ENCODE measurements at regions not wholly inside any gene's neighbourhood (a gene's known extent, or its start where the extent isn't known, plus 50 kb on each side); places are given as distances from the start of the nearest gene placed in this dataset.

GRCh38 chr6:9875605-9876353 is 539.1 kb downstream of the TFAP2A start:
- ChIA-PET CTCF (interaction anchor here (0.6 kb wide), 1 partner anchor 177 kb away, joined by 3 read pairs; no protein-coding TSS in a partner anchor), POLR2A (no interaction called here)
- Histone ChIP-seq H3K27ac (ENCODE audit: low read length) (peak overlapping the region; percentile 72), H3K27me3 (ENCODE audit: control insufficient read depth, insufficient read depth, low read length) (no peaks in the 10 kb centered on the region), H3K9me3 (ENCODE audit: control insufficient read depth, insufficient read depth, low read depth, low read length) (peaks cover 3% of the 10 kb centered on the region; the same call in 1 of the 2 replicates), H3K4me1 (ENCODE audit: control insufficient read depth, insufficient read depth, low read length) (peaks cover 13% of the 10 kb centered on the region; the same call in 1 of the 2 replicates), H3K36me3 (ENCODE audit: control insufficient read depth, insufficient read depth, low read length) (no peaks in the 10 kb centered on the region), H3K4me3 (ENCODE audit: low read depth in 2 of 2, low read length in 2 of 2) (no peak overlapping the region)
- intact Hi-C loops (cut with micrococcal nuclease; ENCODE audit: unreplicated experiment), result no loop called here
- TF ChIP-seq TCF7L2 (IDR thresholded peaks at IDR 0.05; ENCODE audit: low read depth, low read length) (peak; percentile 69), POLR2AphosphoS5 (IDR thresholded peaks at IDR 0.05; ENCODE audit: low read depth, low read length) (0 out of 2 replicates have a peak, but pooled peaks have one; percentile 30), SIN3A (IDR thresholded peaks at IDR 0.05; ENCODE audit: borderline replicate concordance, insufficient read depth, low read depth, low read length) (no peak)
- TF ChIP-seq, protein P1, sequence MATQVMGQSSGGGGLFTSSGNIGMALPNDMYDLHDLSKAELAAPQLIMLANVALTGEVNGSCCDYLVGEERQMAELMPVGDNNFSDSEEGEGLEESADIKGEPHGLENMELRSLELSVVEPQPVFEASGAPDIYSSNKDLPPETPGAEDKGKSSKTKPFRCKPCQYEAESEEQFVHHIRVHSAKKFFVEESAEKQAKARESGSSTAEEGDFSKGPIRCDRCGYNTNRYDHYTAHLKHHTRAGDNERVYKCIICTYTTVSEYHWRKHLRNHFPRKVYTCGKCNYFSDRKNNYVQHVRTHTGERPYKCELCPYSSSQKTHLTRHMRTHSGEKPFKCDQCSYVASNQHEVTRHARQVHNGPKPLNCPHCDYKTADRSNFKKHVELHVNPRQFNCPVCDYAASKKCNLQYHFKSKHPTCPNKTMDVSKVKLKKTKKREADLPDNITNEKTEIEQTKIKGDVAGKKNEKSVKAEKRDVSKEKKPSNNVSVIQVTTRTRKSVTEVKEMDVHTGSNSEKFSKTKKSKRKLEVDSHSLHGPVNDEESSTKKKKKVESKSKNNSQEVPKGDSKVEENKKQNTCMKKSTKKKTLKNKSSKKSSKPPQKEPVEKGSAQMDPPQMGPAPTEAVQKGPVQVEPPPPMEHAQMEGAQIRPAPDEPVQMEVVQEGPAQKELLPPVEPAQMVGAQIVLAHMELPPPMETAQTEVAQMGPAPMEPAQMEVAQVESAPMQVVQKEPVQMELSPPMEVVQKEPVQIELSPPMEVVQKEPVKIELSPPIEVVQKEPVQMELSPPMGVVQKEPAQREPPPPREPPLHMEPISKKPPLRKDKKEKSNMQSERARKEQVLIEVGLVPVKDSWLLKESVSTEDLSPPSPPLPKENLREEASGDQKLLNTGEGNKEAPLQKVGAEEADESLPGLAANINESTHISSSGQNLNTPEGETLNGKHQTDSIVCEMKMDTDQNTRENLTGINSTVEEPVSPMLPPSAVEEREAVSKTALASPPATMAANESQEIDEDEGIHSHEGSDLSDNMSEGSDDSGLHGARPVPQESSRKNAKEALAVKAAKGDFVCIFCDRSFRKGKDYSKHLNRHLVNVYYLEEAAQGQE (IDR thresholded peaks at IDR 0.05; ENCODE audit: insufficient read depth in 1 of 2, low read depth in 2 of 2, low read length in 1 of 2), result no peak
- TF ChIP-seq, protein P2, sequence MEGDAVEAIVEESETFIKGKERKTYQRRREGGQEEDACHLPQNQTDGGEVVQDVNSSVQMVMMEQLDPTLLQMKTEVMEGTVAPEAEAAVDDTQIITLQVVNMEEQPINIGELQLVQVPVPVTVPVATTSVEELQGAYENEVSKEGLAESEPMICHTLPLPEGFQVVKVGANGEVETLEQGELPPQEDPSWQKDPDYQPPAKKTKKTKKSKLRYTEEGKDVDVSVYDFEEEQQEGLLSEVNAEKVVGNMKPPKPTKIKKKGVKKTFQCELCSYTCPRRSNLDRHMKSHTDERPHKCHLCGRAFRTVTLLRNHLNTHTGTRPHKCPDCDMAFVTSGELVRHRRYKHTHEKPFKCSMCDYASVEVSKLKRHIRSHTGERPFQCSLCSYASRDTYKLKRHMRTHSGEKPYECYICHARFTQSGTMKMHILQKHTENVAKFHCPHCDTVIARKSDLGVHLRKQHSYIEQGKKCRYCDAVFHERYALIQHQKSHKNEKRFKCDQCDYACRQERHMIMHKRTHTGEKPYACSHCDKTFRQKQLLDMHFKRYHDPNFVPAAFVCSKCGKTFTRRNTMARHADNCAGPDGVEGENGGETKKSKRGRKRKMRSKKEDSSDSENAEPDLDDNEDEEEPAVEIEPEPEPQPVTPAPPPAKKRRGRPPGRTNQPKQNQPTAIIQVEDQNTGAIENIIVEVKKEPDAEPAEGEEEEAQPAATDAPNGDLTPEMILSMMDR (IDR thresholded peaks at IDR 0.05), result no peak
- peak; percentile 69; the same call in 1 of the 2 replicates for ATAC-seq
- no TSS peak for BruUV-seq (replicated peaks)
- DNase-seq (ENCODE audit: low read depth, low spot score), result no peak
- in situ Hi-C loops (cut with HindIII; ENCODE audit: low pct_unique_long_range_greater_than_20kb, low sequenced_read_pairs), result no loop called here

- H3K36me3 ChIP-seq (ENCODE audit: control insufficient read depth, insufficient read depth, low read length), result no peaks in the 10 kb centered on the region
- peaks cover 12% of the 10 kb centered on the region; the same call in 1 of the 2 replicates for H3K9me3 ChIP-seq (ENCODE audit: control insufficient read depth, insufficient read depth, low read depth, low read length)
- no TSS peak for BruUV-seq (replicated peaks)
- no peak for DNase-seq (ENCODE audit: low read depth, low spot score)
- H3K4me1 ChIP-seq (ENCODE audit: control insufficient read depth, insufficient read depth, low read length), result no peaks in the 10 kb centered on the region
- TF ChIP-seq, protein P2 (IDR thresholded peaks at IDR 0.05), result no peak
- TF ChIP-seq, protein P1 (IDR thresholded peaks at IDR 0.05; ENCODE audit: insufficient read depth in 1 of 2, low read depth in 2 of 2, low read length in 1 of 2), result no peak
- no peak for TF ChIP-seq POLR2AphosphoS5 (IDR thresholded peaks at IDR 0.05; ENCODE audit: low read depth, low read length)
- no peak for TF ChIP-seq TCF7L2 (IDR thresholded peaks at IDR 0.05; ENCODE audit: low read depth, low read length)
- TF ChIP-seq SIN3A (IDR thresholded peaks at IDR 0.05; ENCODE audit: borderline replicate concordance, insufficient read depth, low read depth, low read length), result no peak
- no peak for ATAC-seq
- H3K4me3 ChIP-seq (ENCODE audit: low read depth in 2 of 2, low read length in 2 of 2), result no peak overlapping the region
- no peaks in the 10 kb centered on the region for H3K27me3 ChIP-seq (ENCODE audit: control insufficient read depth, insufficient read depth, low read length)
- in situ Hi-C loops (cut with HindIII; ENCODE audit: low pct_unique_long_range_greater_than_20kb, low sequenced_read_pairs) (no loop called here), intact Hi-C loops (cut with micrococcal nuclease; ENCODE audit: unreplicated experiment) (no loop called here)
- H3K27ac ChIP-seq (ENCODE audit: low read length), result no peak overlapping the region
- ChIA-PET CTCF (no interaction called here), POLR2A (no interaction called here)
These were observed 552.2 kb downstream of the TFAP2A start for GRCh38 chr6:9862603-9863167.

Data from Panc1 (cell line).